GM23338 (cell line): ENCODE measurements at regions not wholly inside any gene's neighbourhood (a gene's known extent, or its start where the extent isn't known, plus 50 kb on each side); places are given as distances from the start of the nearest gene placed in this dataset.
"Not testable (repeated sequence)": the region's sequence is repeated elsewhere in the genome, so short reads cannot be mapped to it uniquely, and the experiment has no call there.

Source experiments
- EZH2 ChIP-seq: fragments of 200-600 bp; sonication (generic); IDR thresholded peaks from one replicate; pipeline ENCODE4 v1.8.0; 2017; ENCODE audit warnings: antibody characterized with exemption, mild to moderate bottlenecking, low read depth; ENCODE audit not compliant: unreplicated experiment
- JUNB ChIP-seq: IDR thresholded peaks from one replicate; pipeline ENCODE4 v1.6.1; 2016; ENCODE audit warnings: antibody characterized with exemption; ENCODE audit not compliant: unreplicated experiment
- TF ChIP-seq, protein P1 (sequence below), 2 experiments: fragments of 200-600 bp in 1 of 2; sonication (generic) in 1 of 2; conservative IDR thresholded peaks; 2 replicates each; pipeline versions ENCODE4 v1.5.1 to v1.6.1; 2016 to 2017; ENCODE audit warnings: antibody characterized with exemption in 2 of 2, low read depth in 2 of 2, mild to moderate bottlenecking in 2 of 2, moderate library complexity in 1 of 2

DNA sequence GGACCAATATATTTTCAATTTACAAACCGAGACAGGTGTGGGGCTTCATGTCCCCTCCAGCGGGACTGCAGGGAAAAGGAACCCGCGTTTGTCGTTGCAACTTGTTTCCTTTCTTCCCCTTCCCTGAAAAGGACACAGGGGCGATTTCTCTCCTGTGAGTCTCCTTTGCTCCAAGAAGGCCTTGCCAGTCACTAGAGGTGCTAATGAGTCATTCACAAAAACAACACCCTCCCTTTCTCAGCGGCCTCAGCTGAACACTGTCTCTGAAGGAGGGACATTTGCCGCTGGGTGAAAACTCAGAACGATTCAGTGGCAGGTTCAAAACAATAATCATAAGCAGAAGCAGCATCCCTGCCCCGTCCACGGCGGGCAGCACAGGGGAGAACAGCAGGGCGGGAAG lies 302.0 kb upstream of the SOX1 start:
- TF ChIP-seq, protein P1, sequence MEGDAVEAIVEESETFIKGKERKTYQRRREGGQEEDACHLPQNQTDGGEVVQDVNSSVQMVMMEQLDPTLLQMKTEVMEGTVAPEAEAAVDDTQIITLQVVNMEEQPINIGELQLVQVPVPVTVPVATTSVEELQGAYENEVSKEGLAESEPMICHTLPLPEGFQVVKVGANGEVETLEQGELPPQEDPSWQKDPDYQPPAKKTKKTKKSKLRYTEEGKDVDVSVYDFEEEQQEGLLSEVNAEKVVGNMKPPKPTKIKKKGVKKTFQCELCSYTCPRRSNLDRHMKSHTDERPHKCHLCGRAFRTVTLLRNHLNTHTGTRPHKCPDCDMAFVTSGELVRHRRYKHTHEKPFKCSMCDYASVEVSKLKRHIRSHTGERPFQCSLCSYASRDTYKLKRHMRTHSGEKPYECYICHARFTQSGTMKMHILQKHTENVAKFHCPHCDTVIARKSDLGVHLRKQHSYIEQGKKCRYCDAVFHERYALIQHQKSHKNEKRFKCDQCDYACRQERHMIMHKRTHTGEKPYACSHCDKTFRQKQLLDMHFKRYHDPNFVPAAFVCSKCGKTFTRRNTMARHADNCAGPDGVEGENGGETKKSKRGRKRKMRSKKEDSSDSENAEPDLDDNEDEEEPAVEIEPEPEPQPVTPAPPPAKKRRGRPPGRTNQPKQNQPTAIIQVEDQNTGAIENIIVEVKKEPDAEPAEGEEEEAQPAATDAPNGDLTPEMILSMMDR (conservative IDR thresholded peaks at IDR 0.05; ENCODE audit: low read depth in 2 of 2), result not testable (repeated sequence)
- TF ChIP-seq JUNB, EZH2: not testable (repeated sequence)
